Liver (tissue), 3 donors: ENCODE measurements at regions not wholly inside any gene's neighbourhood (a gene's known extent, or its start where the extent isn't known, plus 50 kb on each side); places are given as distances from the start of the nearest gene placed in this dataset.
"Not testable (repeated sequence)": the region's sequence is repeated elsewhere in the genome, so short reads cannot be mapped to it uniquely, and the experiment has no call there.

ENCODE experiments used
- MAX ChIP-seq: IDR thresholded peaks from 2 replicates; pipeline ENCODE4 v1.6.1; 2016; ENCODE audit warnings: antibody characterized with exemption
- REST ChIP-seq: IDR thresholded peaks from 2 replicates; pipeline ENCODE4 v1.6.1; 2016; ENCODE audit warnings: antibody characterized with exemption, mild to moderate bottlenecking
- SP1 ChIP-seq: IDR thresholded peaks from 2 replicates; pipeline ENCODE4 v1.6.1; 2018; ENCODE audit warnings: antibody characterized with exemption, mild to moderate bottlenecking
- TF ChIP-seq, protein P1 (sequence below): fragments of 150-350 bp; IDR thresholded peaks from 2 replicates; pipeline ENCODE4 v1.5.1; 2017; ENCODE audit warnings: improper control_type of control experiment, low read depth, low read length; ENCODE audit not compliant: missing input control
- TF ChIP-seq, protein P2 (sequence below): IDR thresholded peaks from 2 replicates; pipeline ENCODE4 v1.6.1; 2016; ENCODE audit warnings: antibody characterized with exemption
- donor health status: healthy.
- donor health status: healthy.

- TF ChIP-seq, protein P1, sequence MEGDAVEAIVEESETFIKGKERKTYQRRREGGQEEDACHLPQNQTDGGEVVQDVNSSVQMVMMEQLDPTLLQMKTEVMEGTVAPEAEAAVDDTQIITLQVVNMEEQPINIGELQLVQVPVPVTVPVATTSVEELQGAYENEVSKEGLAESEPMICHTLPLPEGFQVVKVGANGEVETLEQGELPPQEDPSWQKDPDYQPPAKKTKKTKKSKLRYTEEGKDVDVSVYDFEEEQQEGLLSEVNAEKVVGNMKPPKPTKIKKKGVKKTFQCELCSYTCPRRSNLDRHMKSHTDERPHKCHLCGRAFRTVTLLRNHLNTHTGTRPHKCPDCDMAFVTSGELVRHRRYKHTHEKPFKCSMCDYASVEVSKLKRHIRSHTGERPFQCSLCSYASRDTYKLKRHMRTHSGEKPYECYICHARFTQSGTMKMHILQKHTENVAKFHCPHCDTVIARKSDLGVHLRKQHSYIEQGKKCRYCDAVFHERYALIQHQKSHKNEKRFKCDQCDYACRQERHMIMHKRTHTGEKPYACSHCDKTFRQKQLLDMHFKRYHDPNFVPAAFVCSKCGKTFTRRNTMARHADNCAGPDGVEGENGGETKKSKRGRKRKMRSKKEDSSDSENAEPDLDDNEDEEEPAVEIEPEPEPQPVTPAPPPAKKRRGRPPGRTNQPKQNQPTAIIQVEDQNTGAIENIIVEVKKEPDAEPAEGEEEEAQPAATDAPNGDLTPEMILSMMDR = not testable (repeated sequence)
- not testable (repeated sequence) for TF ChIP-seq SP1, REST, MAX
- TF ChIP-seq, protein P2, sequence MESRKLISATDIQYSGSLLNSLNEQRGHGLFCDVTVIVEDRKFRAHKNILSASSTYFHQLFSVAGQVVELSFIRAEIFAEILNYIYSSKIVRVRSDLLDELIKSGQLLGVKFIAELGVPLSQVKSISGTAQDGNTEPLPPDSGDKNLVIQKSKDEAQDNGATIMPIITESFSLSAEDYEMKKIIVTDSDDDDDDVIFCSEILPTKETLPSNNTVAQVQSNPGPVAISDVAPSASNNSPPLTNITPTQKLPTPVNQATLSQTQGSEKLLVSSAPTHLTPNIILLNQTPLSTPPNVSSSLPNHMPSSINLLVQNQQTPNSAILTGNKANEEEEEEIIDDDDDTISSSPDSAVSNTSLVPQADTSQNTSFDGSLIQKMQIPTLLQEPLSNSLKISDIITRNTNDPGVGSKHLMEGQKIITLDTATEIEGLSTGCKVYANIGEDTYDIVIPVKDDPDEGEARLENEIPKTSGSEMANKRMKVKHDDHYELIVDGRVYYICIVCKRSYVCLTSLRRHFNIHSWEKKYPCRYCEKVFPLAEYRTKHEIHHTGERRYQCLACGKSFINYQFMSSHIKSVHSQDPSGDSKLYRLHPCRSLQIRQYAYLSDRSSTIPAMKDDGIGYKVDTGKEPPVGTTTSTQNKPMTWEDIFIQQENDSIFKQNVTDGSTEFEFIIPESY = not testable (repeated sequence)
Measured at GRCh38 chr11:50140686-50141085, 108.0 kb downstream of the OR4C45 start.
